ENCODE measurements at regions not wholly inside any gene's neighbourhood (a gene's known extent, or its start where the extent isn't known, plus 50 kb on each side); places are given as distances from the start of the nearest gene placed in this dataset.
"Not testable (repeated sequence)": the region's sequence is repeated elsewhere in the genome, so short reads cannot be mapped to it uniquely, and the experiment has no call there.

GRCh38 chr5:96302174-96302738, 130.8 kb downstream of the PCSK1 start:
- Mint-ChIP-seq H3K36me3 (ENCODE audit: low read depth) (no peaks in the 10 kb centered on the region), H3K4me3 (no peak overlapping the region), H3K27me3 (peaks cover 7% of the 10 kb centered on the region), H3K4me1 (no peaks in the 10 kb centered on the region), H3K9me3 (peaks cover 14% of the 10 kb centered on the region), H3K27ac (no peak overlapping the region)
- no peak for ATAC-seq (replicated peaks)

GRCh38 chr5:96300976-96301375, 132.1 kb downstream of the PCSK1 start:
- no peak for ATAC-seq (replicated peaks)
- no peak overlapping the region for H3K27ac Mint-ChIP-seq
- no peak overlapping the region for H3K4me3 Mint-ChIP-seq
- no peaks in the 10 kb centered on the region for H3K36me3 Mint-ChIP-seq (ENCODE audit: low read depth)
- no peaks in the 10 kb centered on the region for H3K4me1 Mint-ChIP-seq
- H3K27me3 Mint-ChIP-seq = peaks cover 1% of the 10 kb centered on the region
- peaks cover 5% of the 10 kb centered on the region for H3K9me3 Mint-ChIP-seq

- Mint-ChIP-seq H3K4me1 (no peaks in the 10 kb centered on the region), H3K4me3 (no peak overlapping the region), H3K27me3 (no peaks in the 10 kb centered on the region), H3K36me3 (ENCODE audit: low read depth) (no peaks in the 10 kb centered on the region), H3K9me3 (peaks cover 5% of the 10 kb centered on the region), H3K27ac (no peak overlapping the region)
- ATAC-seq (replicated peaks) = peak; percentile 26
These were observed 135.2 kb downstream of the PCSK1 start for GRCh38 chr5:96297867-96298266.

GRCh38 chr5:96297290-96297689, 135.8 kb downstream of the PCSK1 start:
- no peaks in the 10 kb centered on the region for H3K36me3 Mint-ChIP-seq (ENCODE audit: low read depth)
- H3K27me3 Mint-ChIP-seq = peaks cover 3% of the 10 kb centered on the region
- H3K4me3 Mint-ChIP-seq = no peak overlapping the region
- H3K4me1 Mint-ChIP-seq = no peaks in the 10 kb centered on the region
- H3K27ac Mint-ChIP-seq = no peak overlapping the region
- H3K9me3 Mint-ChIP-seq = peaks cover 5% of the 10 kb centered on the region
- ATAC-seq (replicated peaks) = no peak

GRCh38 chr5:96294884-96295202, 138.2 kb downstream of the PCSK1 start:
- no peak for ATAC-seq (replicated peaks)
- Mint-ChIP-seq H3K4me1 (no peaks in the 10 kb centered on the region), H3K27me3 (peaks cover 11% of the 10 kb centered on the region), H3K9me3 (peaks cover 5% of the 10 kb centered on the region), H3K27ac (no peak overlapping the region), H3K36me3 (ENCODE audit: low read depth) (no peaks in the 10 kb centered on the region), H3K4me3 (no peak overlapping the region)

GRCh38 chr5:96293966-96294883, 138.8 kb downstream of the PCSK1 start:
- H3K27me3 Mint-ChIP-seq = peaks cover 11% of the 10 kb centered on the region
- H3K4me3 Mint-ChIP-seq = no peak overlapping the region
- H3K36me3 Mint-ChIP-seq (ENCODE audit: low read depth) = no peaks in the 10 kb centered on the region
- ATAC-seq (replicated peaks) = no peak
- peaks cover 5% of the 10 kb centered on the region for H3K9me3 Mint-ChIP-seq
- H3K4me1 Mint-ChIP-seq = no peaks in the 10 kb centered on the region
- no peak overlapping the region for H3K27ac Mint-ChIP-seq

GRCh38 chr5:96292582-96293247, 140.3 kb downstream of the PCSK1 start:
- H3K4me1 Mint-ChIP-seq = no peaks in the 10 kb centered on the region
- H3K9me3 Mint-ChIP-seq = peaks cover 5% of the 10 kb centered on the region
- no peak for ATAC-seq (replicated peaks)
- H3K4me3 Mint-ChIP-seq = no peak overlapping the region
- no peak overlapping the region for H3K27ac Mint-ChIP-seq
- H3K36me3 Mint-ChIP-seq (ENCODE audit: low read depth) = no peaks in the 10 kb centered on the region
- H3K27me3 Mint-ChIP-seq = peaks cover 11% of the 10 kb centered on the region

GRCh38 chr5:96289287-96289686, 143.8 kb downstream of the PCSK1 start:
- not testable (repeated sequence) for H3K4me3 Mint-ChIP-seq; H3K36me3 Mint-ChIP-seq (ENCODE audit: low read depth); H3K9me3 Mint-ChIP-seq; H3K4me1 Mint-ChIP-seq; H3K27ac Mint-ChIP-seq
- peaks cover 15% of the 10 kb centered on the region for H3K27me3 Mint-ChIP-seq
- peak; percentile 73 for ATAC-seq (replicated peaks)

GRCh38 chr5:96288845-96289185, 144.2 kb downstream of the PCSK1 start:
- Mint-ChIP-seq H3K9me3 (peaks cover 5% of the 10 kb centered on the region), H3K27ac (no peak overlapping the region), H3K4me3 (no peak overlapping the region), H3K4me1 (no peaks in the 10 kb centered on the region), H3K36me3 (ENCODE audit: low read depth) (no peaks in the 10 kb centered on the region), H3K27me3 (peaks cover 16% of the 10 kb centered on the region)
- no peak for ATAC-seq (replicated peaks)

- H3K27ac Mint-ChIP-seq = no peak overlapping the region
- H3K36me3 Mint-ChIP-seq (ENCODE audit: low read depth) = no peaks in the 10 kb centered on the region
- H3K4me1 Mint-ChIP-seq = no peaks in the 10 kb centered on the region
- no peak for ATAC-seq (replicated peaks)
- H3K4me3 Mint-ChIP-seq = no peak overlapping the region
- H3K27me3 Mint-ChIP-seq = peaks cover 18% of the 10 kb centered on the region
- peaks cover 5% of the 10 kb centered on the region for H3K9me3 Mint-ChIP-seq
These were observed 144.7 kb downstream of the PCSK1 start for GRCh38 chr5:96288166-96288844.

- Mint-ChIP-seq H3K9me3 (peaks cover 5% of the 10 kb centered on the region), H3K4me3 (no peak overlapping the region), H3K27ac (no peak overlapping the region), H3K36me3 (ENCODE audit: low read depth) (no peaks in the 10 kb centered on the region), H3K4me1 (no peaks in the 10 kb centered on the region), H3K27me3 (peaks cover 15% of the 10 kb centered on the region)
- ATAC-seq (replicated peaks) = no peak
These were observed 145.9 kb downstream of the PCSK1 start for GRCh38 chr5:96287136-96287535.

GRCh38 chr5:96285823-96286222, 147.2 kb downstream of the PCSK1 start:
- Mint-ChIP-seq H3K27me3 (peaks cover 7% of the 10 kb centered on the region), H3K36me3 (ENCODE audit: low read depth) (no peaks in the 10 kb centered on the region), H3K4me1 (peaks cover 7% of the 10 kb centered on the region), H3K4me3 (no peak overlapping the region), H3K27ac (no peak overlapping the region), H3K9me3 (no peaks in the 10 kb centered on the region)
- ATAC-seq (replicated peaks) = no peak

- Mint-ChIP-seq H3K9me3 (no peaks in the 10 kb centered on the region), H3K4me1 (peaks cover 17% of the 10 kb centered on the region), H3K36me3 (ENCODE audit: low read depth) (no peaks in the 10 kb centered on the region), H3K27ac (no peak overlapping the region), H3K4me3 (no peak overlapping the region), H3K27me3 (peaks cover 7% of the 10 kb centered on the region)
- ATAC-seq (replicated peaks) = no peak
These were observed 148.2 kb downstream of the PCSK1 start for GRCh38 chr5:96284727-96285389.

- Mint-ChIP-seq H3K4me1 (peaks cover 19% of the 10 kb centered on the region), H3K36me3 (ENCODE audit: low read depth) (no peaks in the 10 kb centered on the region), H3K4me3 (no peak overlapping the region), H3K27ac (no peak overlapping the region), H3K9me3 (no peaks in the 10 kb centered on the region), H3K27me3 (peaks cover 7% of the 10 kb centered on the region)
- no peak for ATAC-seq (replicated peaks)
These were observed 149.5 kb downstream of the PCSK1 start for GRCh38 chr5:96283589-96283988.
